Inflammatory macrophage (primary cell): ENCODE measurements at regions not wholly inside any gene's neighbourhood (a gene's known extent, or its start where the extent isn't known, plus 50 kb on each side); places are given as distances from the start of the nearest gene placed in this dataset.
A peak's percentile ranks its signal among the peaks of the same experiment; 100 is the strongest.

Source experiments
- DNase-seq, 2 donors: peaks; one replicate each; pipeline ENCODE4 v3.0.0-alpha.2; 2020 to 2022

DNA sequence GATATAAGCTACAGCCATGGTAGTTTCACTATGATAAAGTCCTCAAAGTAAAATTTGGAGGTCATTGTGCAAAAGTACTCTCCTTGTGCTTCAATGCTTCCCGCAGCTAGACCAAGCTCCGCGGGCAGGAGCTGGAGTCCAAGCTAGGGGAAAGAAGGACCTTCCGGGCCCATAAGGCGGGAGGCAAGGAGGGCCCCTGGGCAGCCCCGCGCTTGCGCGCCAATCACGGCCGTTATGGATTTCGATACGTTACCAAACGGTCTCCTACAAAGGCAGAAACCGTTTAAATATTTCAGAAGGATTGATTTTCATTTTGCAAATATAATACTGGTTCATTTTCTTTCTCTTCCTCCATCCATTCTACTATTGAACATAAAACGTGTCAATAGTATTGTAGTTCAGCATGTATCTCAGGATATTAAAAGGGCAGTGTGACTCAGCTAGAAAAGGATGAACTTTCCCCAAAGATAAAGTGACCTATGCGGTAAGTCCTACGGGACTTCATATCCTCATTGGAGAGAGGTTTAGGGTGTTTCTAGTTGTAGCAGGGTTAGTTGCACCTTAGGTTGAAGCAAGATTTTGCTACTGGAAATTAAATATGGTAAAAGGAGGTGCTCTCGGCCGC lies 128.0 kb downstream of the KIF20B start:
- DNase-seq = no peak

DNA sequence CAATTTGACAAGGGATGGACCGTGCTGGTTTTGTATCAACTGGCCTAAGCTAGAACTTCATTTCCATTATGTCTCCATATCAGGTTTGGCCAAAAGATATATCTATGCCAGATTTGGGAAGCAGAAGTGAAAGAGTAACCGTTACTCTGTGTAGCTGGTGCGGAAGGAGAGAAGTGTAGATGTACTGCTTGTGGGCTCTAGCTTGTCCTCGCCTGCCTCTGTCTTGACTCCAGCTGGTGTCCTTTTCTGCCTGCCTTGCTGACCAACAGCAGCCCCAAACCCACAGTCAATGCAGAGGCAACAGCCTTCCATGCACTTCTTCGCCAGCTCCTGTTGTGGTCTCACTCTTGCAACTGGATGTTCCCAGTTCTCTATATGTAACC lies 128.5 kb downstream of the KIF20B start:
- no peak for DNase-seq

DNA sequence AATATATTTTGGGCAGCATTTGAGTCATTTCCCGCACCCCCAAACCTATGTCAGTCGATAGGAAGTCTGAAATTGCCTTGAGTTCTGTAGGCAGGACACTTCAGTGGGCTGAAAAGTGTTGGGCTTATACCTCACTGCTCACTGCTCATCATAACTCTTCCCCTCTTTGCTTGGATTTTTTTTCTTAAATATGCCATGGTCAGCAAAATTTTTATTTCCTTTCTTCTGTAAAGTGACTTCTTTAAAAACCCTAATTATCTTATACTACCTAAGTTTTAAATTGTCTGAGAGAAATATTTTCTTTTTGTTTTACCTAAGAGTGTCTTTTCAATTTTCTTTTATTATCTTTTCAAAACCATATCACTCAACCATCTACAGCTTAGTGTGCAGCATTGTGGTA lies 129.2 kb downstream of the KIF20B start:
- no peak for DNase-seq

DNA sequence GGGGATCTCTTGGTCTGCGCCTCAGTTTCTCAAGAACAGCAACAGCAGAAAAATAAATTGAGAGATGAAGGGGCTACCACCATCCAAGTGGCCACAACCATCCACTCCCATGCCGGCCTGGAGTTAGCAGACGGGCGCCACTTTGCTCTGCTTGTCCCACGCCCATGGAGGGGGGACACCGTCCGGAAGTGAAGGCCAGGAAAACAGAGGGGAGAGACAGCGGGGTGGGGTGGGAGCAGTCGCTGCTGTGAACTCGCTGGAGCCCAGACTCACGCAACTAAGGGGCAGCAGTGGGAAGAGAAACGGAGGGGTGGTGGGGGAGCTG lies 135.4 kb downstream of the KIF20B start:
- DNase-seq = no peak

DNA sequence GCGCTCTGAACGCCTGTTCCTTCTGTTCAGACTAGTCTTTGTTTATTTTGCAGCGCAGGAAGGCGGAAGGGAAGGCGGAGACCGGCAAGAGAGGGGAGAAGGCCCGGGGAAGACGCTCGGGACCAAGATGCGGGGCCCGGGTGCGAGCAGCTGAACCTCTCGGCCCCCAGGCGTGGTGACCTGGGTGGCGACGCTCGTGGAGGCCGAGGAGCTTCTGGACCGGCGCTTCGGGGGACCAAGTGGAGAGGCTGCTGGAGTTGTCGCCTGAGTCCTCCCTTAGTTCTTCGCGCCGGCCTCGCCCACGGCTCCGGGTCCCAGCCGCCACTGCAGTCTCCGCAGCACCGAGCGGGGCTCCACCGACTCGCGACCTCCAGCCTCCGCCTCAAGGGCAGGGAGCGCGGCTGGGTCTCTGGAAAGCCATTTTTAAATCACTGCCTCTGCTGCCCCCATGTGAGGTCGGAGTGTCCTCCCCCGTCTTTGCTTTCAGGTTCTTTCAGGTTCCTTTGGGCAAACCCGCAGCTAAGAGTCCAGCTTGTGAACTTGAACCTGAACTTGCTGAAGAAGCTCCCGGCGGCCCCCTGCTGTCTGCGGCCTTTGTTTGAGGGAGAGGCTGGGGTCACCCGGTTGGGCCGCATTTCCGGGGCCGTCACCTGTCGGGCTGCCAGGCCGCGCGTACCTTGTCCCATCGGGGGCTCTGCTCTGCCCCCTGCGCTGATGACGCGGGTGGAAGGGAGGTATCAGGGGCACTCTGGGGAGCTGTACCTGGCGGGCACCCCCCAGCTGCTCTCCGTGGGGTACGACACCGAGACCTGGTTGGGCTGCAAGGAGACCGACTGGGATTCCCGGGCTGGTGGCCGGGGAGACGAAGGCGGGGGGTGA lies 136.0 kb downstream of the KIF20B start:
- peak; percentile 17 to 22 for DNase-seq

DNA sequence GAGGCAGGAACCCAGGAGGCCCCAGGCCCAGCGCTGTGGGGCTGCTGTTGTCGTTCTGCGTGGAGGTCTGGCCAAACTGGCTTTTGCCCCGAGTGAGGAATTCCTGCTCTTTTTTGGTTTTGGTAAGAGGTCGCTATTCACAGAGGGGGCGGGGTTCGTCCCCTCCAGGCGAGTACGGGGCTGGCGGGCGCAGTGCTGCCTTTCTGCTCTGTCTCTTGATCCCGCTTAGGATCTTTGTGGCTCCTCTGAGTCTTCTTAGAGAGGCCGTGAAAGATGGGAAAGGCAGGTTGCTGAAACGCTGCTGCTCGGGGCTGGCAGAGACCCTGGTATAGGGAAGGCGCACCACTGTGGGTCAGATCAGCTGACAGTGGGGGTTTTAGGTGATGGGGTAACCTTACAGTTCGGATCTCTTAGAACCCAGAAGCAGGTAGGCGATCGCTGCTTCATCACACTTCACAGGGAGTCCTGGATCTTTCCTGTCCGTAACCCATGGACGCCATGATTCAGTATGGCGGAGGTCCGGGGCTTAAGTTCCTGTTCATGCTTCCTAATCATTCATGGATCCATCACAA lies 136.7 kb downstream of the KIF20B start:
- no peak for DNase-seq

DNA sequence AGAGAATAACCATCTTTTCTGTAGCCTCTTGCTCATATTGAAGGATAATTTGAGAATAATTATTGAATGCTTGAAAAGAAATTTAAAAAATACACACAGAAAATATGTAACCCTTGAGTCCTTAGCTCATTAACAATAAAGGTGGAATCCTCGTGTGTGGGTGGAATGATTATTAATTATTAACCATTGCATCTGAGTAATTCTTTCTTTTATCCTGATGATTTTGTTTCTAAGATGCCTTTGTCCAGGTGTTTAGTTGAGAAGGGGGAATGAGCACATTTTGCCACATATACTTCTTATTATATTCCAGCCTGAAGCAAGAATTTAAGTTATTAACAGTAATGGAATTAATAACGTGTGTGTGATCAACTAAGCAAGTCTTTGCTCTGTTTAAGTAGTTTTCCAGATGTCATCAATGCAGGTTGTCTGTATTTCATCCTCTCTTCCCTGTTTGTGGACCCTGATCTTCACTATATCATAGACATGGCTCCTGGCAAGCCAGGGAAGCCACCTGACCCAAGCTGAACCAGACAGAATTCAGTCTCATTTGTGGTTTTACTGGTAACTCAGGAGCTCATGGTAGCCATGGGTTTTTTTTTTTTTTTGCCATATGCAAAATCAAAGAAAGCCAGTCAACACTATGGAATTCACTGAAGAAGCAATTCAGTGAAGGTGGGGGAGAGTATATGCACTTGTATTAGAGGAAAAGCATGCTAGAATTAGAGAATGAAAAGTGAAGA lies 144.3 kb downstream of the KIF20B start:
- no peak for DNase-seq

DNA sequence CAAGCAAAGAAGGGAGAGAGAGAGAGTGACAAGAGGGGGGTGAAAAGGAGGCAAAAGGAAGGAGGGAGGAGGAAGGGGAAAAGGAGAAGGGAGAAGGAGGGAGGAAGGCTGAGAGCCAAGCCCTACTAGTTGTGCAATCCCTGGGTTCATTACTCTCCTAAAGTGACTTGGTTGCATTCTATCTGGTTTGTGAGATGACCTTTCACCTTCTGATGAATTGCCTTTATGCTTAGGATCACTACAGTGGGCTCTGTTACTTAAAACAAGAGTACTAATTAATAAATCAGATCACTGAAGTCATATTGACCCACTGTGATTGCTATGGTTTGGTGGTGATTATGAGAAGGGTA lies 144.9 kb downstream of the KIF20B start:
- no peak for DNase-seq

DNA sequence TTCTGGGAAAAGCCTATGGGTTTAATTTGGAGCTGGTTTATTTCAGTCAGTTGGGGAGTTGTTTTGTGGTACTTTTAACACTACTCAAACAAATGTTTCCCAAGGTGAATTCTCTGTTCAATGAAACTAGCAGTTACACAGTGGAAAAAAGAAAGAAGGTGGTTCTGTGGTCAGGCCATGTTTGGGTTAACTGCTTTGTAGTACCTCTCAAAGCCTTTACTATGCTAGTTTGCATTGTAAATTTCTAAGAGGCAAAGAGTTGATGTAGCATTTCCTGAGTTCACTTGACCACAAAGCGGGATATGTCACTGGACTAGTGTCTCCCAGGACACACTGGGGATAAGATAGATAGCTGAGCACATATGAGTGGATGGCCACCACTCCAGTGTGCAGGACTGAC lies 145.4 kb downstream of the KIF20B start:
- DNase-seq = no peak

DNA sequence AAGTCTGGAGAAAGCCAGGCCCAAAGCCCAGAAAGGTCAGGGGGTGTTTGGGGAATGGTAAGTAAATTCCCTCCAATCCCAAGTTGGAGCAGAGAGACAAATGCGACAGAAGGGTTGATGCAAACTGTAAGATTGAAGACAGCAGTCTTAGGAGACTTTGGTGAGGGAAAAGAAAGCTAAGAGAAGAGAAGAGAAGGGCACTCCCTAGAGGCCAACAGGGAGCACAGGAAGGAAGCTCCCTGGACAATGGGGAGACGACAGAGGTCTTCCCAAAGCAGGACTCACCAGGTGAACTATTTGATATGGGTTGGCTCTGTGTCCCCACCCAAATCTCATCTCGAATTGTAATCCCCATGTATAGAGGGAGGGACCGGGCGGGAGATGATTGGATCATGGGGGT lies 151.5 kb downstream of the KIF20B start:
- no peak for DNase-seq

DNA sequence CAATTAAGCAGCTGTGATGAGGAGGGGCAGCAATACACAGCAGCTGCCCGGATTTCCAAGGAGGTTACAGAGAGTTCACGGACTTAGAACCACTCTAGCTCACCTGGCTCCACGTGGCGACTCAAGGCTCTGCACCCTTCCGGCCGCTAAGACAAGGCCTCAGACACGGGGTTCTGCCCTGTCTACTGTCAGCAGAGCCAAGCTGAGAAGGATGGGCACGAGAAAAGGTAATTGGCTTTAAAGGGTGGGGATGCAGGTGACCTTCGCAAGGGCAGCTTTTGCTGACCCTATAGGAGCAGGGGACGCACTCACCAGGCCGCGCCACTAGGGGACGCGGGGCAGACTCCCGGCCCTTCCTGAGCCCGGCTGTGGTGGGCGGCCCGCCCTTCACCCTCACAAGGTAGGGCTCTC lies 152.4 kb downstream of the KIF20B start:
- DNase-seq = no peak

DNA sequence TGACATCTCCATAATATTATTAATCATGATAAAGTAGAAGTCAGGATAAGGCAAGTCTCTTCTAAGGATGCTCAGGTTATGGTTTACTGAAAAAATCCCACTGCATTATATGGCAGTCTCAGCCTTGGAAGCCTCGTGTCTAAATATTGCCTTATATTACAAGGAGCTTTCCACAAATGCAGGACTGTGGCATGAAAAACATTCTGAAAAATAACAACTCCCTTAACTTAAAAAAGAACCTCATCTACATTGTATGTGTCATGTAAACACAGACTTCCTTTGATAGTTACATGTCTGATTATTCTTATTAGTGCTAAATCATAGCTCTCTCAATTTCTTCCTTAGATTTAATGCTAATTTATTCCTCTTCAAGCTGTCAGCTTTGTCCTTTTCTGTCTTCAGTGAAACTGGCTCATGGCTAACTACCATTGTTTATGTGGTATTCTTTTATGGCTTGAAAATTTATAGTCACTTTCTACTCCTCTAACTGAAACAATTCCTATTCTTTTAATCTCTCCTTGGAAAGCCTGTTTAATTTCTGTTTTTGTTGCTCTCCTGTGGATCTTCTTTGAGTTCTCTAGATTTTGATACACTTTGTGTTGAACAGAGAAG lies 156.1 kb downstream of the KIF20B start:
- no peak for DNase-seq

DNA sequence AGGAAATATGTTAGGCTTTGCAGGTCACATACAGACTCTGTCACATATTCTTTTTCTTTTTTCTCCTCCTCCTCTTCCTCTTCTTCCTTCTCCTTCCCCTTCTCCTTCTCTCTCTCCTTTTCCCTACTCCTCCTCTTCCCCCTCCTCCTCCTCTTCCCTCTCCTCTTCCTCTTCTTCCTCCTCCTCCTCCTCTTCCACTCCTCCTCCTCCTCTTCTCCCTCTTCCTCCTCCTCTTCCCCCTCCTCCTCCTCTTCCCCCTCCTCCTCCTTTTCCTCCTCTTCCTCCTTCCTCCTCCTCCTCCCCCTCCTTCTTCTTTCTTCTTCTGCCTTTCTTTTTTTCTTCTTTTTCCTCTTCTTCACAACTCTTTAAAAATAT lies 159.8 kb downstream of the KIF20B start:
- DNase-seq = no peak

DNA sequence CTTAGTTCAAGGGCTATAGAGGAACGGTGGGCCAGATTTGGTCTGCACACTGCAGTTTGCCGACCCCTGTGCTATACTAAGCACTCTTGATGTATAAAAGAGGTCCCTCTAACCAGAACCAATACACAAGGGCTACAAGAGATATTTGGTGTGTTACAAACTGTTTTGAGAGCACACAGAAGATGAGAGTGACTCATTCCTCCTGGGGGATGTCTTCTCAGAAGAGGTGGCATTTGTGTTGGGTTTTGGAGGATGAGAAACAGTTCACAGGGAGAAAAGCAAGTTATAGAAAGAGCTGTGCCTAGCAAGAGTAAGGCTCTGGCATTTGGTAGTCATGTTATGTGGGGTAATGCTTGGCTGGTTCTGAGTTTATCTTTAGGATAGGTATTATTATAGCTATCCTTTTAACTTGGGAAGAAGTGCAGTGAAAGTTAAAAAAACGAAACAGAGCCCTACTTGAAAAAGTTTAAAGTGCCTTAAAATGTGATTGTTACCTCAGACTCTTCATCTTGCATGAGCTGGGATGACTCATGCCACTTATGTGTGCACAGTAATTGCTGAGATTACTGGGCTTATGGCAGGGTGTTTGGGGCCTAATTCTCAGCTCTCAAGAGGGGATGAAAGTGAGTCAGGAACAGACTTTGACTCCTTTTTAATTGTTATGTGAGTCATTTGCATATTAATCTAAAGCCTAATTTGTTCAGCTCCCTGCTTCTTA lies 160.4 kb downstream of the KIF20B start:
- DNase-seq = peak in 1 of 2 donors; percentile 39

DNA sequence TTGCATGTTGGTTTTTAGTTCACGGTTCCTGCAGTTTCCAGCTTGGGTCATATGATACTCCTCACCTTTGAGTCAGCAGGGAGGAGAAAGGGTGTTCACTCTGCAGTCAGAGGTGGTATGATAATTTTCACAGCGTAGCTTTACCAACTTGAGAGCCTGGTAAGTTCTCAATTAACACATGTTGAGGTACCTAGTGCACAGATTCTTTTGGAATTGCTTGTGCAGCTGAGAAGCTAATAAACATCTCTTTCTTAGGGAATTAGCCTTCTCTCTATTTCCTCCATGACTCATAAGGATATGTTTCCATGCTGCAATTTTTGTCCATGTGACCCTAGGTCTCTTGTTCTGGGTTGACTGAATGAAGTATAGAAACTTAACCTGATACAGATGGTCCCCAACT lies 166.6 kb downstream of the KIF20B start:
- DNase-seq = no peak

DNA sequence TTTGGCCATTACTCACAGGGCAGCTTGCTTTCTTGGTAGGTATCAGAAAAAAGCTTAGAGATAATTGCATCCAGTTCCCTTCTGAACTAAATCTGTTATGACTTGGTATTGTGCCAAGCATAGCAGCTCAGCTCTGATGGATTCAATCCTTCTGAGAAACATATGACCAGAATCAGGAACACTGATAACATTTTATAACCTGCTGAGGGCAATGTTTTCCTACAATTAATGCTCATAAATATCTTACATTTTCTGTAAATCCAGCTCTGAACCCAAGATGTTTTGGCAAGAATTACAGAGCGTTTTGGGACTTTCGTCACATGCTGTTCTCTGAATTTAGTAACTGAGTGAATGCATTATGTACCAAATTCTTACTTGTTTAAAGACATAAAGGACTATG lies 167.8 kb downstream of the KIF20B start:
- DNase-seq = peak in 1 of 2 donors; percentile 17

DNA sequence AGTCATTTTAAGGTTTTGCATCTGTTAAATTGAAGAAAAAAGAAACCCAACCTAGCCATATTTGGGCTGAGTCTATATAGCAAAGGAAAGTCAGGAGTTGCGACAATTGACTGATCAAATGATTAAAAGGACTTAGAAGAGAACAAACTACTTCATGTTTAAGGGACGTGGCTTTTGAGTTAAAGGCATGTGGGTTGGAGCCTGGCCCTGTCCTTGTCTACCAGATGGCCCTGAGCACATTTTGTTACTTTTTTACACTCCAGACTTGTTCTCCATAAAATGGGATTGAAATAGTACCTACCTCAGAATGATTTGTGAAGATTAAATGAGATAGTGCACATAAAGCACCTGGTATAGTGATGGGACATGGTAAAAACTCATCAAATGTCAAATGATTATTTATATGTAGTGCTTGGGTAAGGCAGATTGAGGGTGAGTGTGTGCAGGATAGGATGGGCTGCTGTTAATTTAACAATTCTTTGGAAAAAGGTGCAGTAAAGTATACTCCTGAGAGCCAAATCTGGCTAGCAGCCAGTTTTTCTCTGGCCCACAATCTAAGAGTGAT lies 168.3 kb downstream of the KIF20B start:
- DNase-seq = no peak

DNA sequence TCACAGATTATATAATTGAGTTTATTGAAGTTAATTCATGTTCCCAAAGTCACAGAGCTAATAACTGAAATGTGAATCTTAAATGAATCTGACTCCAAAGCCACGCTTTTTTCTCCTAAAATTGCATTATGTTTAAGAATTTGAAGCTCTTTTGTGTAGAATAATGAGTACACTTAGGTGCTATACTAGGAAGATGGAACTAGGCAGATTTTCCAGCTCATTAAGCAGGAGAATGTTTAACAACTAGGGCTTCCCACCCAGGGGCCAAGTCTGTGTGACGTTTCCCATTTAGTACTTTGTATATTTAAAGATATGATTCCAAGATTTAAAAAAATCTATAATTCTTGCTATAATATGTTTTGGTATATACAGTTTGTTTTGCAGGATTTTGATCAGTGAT lies 169.5 kb downstream of the KIF20B start:
- no peak for DNase-seq

DNA sequence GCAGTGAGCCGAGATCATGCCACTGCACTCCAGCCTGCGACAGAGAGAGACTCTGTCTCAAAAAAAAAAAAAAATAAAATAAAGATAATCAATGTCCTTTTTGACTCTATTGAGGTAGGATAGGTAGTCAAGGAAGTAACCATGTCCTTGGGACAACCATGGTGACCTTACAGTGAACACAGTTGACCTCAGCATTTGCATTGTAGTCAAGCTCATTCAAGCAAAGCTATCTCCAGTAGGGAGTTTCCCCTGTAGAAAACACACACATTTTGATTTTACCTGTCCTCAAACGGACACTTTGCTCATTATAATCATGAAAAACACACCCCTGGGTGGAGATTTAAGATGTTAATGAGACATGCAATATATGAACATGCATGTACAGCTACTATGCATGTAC lies 171.7 kb downstream of the KIF20B start:
- DNase-seq = no peak

DNA sequence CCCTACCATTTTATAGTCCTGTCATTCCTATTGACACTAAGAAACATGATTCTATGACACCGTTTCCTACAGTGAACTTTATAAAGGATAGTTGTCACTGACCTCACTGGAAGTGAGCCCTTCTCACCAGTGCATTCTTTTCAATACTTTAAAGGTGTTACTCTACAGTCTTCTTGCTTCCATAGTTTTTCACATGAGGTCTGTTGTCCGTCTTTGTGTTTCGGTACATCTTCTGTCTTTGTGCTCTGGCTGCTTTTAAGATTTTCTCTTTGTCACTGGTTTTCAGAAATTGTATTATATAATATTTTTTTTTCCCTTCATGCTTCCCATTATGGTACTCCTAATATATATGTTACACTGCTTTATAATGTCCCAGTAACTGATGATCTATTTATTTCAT lies 174.2 kb downstream of the KIF20B start:
- no peak for DNase-seq

DNA sequence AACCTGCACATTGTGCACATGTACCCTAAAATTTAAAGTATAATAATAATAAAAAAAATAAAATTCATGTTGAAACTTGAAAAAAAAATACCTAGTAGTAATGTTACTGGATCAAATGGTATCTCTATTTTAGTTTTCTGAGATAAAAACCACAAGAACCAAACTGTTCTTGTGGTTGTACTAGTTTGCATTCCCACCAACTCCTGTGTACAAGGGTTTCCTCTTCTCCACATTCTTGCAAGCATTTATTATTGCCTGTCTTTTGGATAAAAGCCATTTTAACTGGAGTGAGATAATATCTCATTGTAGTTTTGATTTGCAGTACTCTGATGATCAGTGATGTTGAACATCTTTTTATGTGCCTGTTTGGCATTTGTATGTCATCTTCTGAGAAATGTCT lies 177.7 kb downstream of the KIF20B start:
- no peak for DNase-seq

DNA sequence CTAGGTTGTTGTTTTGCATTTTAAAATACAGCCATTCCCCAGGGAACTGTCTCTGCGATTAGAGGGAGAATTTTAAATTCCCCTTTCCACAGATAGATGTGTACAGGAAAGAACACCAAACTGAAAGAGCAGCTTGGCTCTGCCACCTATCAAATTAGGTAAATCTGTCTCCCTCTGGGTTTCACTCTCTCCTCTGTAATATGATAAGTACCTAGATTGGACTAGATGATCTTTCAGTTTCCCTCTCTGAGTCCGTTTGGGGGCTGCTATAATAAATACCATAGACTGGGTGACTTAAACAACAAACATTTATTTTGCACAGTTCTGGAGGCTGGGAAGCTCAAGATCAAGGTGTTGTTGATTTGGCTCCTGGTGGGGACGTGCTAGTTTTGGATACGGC lies 186.0 kb downstream of the KIF20B start:
- DNase-seq = no peak
